ENCODE measurements at regions not wholly inside any gene's neighbourhood (a gene's known extent, or its start where the extent isn't known, plus 50 kb on each side); places are given as distances from the start of the nearest gene placed in this dataset.

DNA sequence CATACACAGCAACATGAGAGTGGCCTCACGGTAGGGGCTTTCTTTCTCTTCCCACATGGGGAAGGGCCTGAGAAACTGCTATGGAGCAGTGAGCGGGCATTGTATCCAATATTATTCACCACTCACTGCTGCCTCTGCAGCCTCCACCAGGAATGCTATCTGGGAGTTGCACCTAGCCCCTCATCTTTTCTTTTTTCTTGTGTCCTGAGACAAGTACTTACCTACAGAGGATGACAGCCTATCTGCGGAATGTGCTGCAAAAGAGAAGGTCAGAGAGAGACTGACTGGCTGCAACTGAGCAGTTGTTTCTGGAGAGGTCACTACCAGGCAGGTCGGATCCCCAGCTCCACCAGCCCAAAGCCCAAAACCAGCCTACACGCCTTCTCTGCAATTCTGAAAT is 52.1 kb upstream of the HTATIP2 start:
- Mint-ChIP-seq H3K27me3 (ENCODE audit: low read depth) (no peaks in the 10 kb centered on the region), H3K4me1 (peaks cover 5% of the 10 kb centered on the region), H3K4me3 (no peak overlapping the region), H3K27ac (no peak overlapping the region), H3K36me3 (no peaks in the 10 kb centered on the region), H3K9me3 (no peaks in the 10 kb centered on the region)
- ChIA-PET CTCF (interaction anchor here (1.1 kb wide), 1 partner anchor 43 kb away, joined by 6 read pairs; no protein-coding TSS in a partner anchor), POLR2A (no interaction called here)
- peak; percentile 50 for ATAC-seq
- TF ChIP-seq, protein P1, sequence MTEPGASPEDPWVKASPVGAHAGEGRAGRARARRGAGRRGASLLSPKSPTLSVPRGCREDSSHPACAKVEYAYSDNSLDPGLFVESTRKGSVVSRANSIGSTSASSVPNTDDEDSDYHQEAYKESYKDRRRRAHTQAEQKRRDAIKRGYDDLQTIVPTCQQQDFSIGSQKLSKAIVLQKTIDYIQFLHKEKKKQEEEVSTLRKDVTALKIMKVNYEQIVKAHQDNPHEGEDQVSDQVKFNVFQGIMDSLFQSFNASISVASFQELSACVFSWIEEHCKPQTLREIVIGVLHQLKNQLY (CRISPR knock-in tag; IDR thresholded peaks at IDR 0.05) = no peak
- no peak for TF ChIP-seq PRRX2 (CRISPR knock-in tag; IDR thresholded peaks at IDR 0.05)
- no peak for TF ChIP-seq SOX15 (CRISPR knock-in tag; IDR thresholded peaks at IDR 0.05)
- no peak for TF ChIP-seq KAT7 (CRISPR knock-in tag; IDR thresholded peaks at IDR 0.05; ENCODE audit: borderline replicate concordance)
- no peak for TF ChIP-seq ZNF121 (CRISPR knock-in tag; IDR thresholded peaks at IDR 0.05)
- TF ChIP-seq TP53 (CRISPR knock-in tag; IDR thresholded peaks at IDR 0.05) = no peak
- no peak for TF ChIP-seq ELF4 (CRISPR knock-in tag; IDR thresholded peaks at IDR 0.05; ENCODE audit: low read depth)
- no peak for TF ChIP-seq RELA (CRISPR knock-in tag; IDR thresholded peaks at IDR 0.05; ENCODE audit: borderline replicate concordance)
- TF ChIP-seq, protein P2, sequence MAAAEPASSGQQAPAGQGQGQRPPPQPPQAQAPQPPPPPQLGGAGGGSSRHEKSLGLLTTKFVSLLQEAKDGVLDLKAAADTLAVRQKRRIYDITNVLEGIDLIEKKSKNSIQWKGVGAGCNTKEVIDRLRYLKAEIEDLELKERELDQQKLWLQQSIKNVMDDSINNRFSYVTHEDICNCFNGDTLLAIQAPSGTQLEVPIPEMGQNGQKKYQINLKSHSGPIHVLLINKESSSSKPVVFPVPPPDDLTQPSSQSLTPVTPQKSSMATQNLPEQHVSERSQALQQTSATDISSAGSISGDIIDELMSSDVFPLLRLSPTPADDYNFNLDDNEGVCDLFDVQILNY (CRISPR knock-in tag; IDR thresholded peaks at IDR 0.05) = no peak
- DNase-seq (ENCODE audit: low spot score) = no peak

DNA sequence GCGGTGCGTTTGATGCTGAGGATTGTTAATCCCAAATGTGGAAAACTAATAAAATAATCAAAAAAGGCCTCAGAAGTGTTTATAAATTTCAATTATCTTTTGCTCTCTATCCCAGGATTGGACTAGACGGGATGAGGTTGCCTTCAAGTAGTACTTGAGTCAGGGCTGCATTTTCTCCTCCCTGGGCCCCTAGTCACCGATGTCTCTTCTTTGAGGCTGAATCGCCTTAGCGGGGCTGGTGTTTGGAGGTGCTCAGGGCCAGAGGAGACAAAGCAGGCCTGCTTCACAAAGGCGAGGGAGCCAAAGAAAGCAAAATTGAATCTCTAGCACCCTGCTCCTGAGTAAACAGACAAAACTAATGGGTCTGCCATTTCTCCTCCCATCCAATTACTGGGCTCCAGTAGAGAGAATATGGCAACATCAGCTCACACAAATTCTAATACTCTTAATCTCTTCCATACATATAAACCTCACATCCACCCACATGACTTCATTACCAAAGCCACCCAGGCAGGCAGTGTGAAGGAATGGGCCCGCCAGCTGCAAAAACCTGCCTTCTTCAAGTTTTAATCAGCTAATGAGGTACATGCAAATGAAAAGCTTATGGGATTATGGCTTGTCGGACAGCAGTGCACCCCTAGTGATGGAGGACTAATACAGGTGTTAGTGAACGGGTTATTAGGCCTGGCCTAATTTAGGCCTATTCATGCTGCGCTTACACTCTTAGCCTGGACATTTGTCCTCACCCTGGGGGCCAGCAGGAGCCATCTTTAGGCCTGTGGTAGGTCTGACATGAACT is 52.7 kb upstream of the HTATIP2 start:
- Mint-ChIP-seq H3K27me3 (ENCODE audit: low read depth) (no peaks in the 10 kb centered on the region), H3K4me3 (no peak overlapping the region), H3K27ac (no peak overlapping the region), H3K36me3 (no peaks in the 10 kb centered on the region), H3K4me1 (peaks cover 3% of the 10 kb centered on the region), H3K9me3 (no peaks in the 10 kb centered on the region)
- no peak for ATAC-seq
- TF ChIP-seq ESRRA (CRISPR knock-in tag; IDR thresholded peaks at IDR 0.05; ENCODE audit: borderline replicate concordance) = no peak
- TF ChIP-seq ZNF416 (CRISPR knock-in tag; IDR thresholded peaks at IDR 0.05) = no peak
- no peak for TF ChIP-seq ETV6 (CRISPR knock-in tag; IDR thresholded peaks at IDR 0.05)
- no peak for TF ChIP-seq FOXP1 (CRISPR knock-in tag; IDR thresholded peaks at IDR 0.05; ENCODE audit: borderline replicate concordance)
- TF ChIP-seq GTF2I (CRISPR knock-in tag; conservative IDR thresholded peaks at IDR 0.05) = no peak
- TF ChIP-seq, protein P3, sequence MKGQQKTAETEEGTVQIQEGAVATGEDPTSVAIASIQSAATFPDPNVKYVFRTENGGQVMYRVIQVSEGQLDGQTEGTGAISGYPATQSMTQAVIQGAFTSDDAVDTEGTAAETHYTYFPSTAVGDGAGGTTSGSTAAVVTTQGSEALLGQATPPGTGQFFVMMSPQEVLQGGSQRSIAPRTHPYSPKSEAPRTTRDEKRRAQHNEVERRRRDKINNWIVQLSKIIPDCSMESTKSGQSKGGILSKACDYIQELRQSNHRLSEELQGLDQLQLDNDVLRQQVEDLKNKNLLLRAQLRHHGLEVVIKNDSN (CRISPR knock-in tag; IDR thresholded peaks at IDR 0.05) = no peak
- TF ChIP-seq, protein P4, sequence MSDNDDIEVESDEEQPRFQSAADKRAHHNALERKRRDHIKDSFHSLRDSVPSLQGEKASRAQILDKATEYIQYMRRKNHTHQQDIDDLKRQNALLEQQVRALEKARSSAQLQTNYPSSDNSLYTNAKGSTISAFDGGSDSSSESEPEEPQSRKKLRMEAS (CRISPR knock-in tag; IDR thresholded peaks at IDR 0.05) = no peak
- ChIA-PET POLR2A (no interaction called here), CTCF (interaction anchor here (1.1 kb wide), 1 partner anchor 44 kb away, joined by 6 read pairs; no protein-coding TSS in a partner anchor)
- no peak for DNase-seq (ENCODE audit: low spot score)

DNA sequence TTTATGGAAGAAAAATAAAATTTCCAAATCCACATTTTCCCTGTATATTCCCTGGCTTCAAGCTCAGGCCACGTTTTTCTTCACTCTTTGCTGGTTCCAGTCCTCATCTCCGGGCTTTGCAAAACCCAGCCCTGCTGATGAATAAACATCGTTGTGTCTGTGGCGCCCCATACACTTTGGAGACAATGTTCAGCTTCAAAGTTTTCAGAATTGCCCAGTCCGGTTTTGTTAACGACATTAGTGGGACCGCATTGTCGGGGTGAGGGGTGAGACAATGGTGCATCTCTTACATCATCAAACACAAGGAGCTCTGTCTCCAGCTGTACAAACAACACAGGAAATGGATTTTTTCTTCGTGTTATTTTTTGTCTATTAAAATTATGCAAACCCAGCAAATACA is 53.4 kb upstream of the HTATIP2 start:
- no peak overlapping the region for H3K4me3 Mint-ChIP-seq
- ChIA-PET CTCF (no interaction called here), POLR2A (no interaction called here)
- no peaks in the 10 kb centered on the region; the same call in 1 of the 2 replicates for H3K27me3 Mint-ChIP-seq (ENCODE audit: low read depth)
- DNase-seq (ENCODE audit: low spot score) = no peak
- H3K9me3 Mint-ChIP-seq = no peaks in the 10 kb centered on the region
- ATAC-seq = no peak
- no peak overlapping the region for H3K27ac Mint-ChIP-seq
- no peak for TF ChIP-seq KAT7 (CRISPR knock-in tag; IDR thresholded peaks at IDR 0.05; ENCODE audit: borderline replicate concordance)
- no peak for TF ChIP-seq NFE2L1 (CRISPR knock-in tag; IDR thresholded peaks at IDR 0.05)
- no peak for TF ChIP-seq SMAD4 (CRISPR knock-in tag; IDR thresholded peaks at IDR 0.05)
- TF ChIP-seq, protein P5, sequence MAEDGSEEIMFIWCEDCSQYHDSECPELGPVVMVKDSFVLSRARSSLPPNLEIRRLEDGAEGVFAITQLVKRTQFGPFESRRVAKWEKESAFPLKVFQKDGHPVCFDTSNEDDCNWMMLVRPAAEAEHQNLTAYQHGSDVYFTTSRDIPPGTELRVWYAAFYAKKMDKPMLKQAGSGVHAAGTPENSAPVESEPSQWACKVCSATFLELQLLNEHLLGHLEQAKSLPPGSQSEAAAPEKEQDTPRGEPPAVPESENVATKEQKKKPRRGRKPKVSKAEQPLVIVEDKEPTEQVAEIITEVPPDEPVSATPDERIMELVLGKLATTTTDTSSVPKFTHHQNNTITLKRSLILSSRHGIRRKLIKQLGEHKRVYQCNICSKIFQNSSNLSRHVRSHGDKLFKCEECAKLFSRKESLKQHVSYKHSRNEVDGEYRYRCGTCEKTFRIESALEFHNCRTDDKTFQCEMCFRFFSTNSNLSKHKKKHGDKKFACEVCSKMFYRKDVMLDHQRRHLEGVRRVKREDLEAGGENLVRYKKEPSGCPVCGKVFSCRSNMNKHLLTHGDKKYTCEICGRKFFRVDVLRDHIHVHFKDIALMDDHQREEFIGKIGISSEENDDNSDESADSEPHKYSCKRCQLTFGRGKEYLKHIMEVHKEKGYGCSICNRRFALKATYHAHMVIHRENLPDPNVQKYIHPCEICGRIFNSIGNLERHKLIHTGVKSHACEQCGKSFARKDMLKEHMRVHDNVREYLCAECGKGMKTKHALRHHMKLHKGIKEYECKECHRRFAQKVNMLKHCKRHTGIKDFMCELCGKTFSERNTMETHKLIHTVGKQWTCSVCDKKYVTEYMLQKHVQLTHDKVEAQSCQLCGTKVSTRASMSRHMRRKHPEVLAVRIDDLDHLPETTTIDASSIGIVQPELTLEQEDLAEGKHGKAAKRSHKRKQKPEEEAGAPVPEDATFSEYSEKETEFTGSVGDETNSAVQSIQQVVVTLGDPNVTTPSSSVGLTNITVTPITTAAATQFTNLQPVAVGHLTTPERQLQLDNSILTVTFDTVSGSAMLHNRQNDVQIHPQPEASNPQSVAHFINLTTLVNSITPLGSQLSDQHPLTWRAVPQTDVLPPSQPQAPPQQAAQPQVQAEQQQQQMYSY (CRISPR knock-in tag; IDR thresholded peaks at IDR 0.05) = peak; percentile 56; the same call in 1 of the 2 replicates
- TF ChIP-seq ZBTB21 (CRISPR knock-in tag; IDR thresholded peaks at IDR 0.05; ENCODE audit: borderline replicate concordance) = no peak
- TF ChIP-seq ELF4 (CRISPR knock-in tag; IDR thresholded peaks at IDR 0.05; ENCODE audit: low read depth) = no peak
- TF ChIP-seq ZNF219 (CRISPR knock-in tag; IDR thresholded peaks at IDR 0.05; ENCODE audit: borderline replicate concordance) = no peak
- no peaks in the 10 kb centered on the region for H3K4me1 Mint-ChIP-seq
- no peaks in the 10 kb centered on the region for H3K36me3 Mint-ChIP-seq

All from WTC11 (cell line).